WTC11 (cell line): ENCODE measurements at regions not wholly inside any gene's neighbourhood (a gene's known extent, or its start where the extent isn't known, plus 50 kb on each side); places are given as distances from the start of the nearest gene placed in this dataset.
"Not testable (repeated sequence)": the region's sequence is repeated elsewhere in the genome, so short reads cannot be mapped to it uniquely, and the experiment has no call there.

Experiments
- ATAC-seq: fragments of 200-7000 bp; cut with Tn5 transposase; 2 replicates; pipeline ENCODE4 v1.10.0; 2021; ENCODE audit warnings: mild to moderate bottlenecking, moderate library complexity
- CTCF ChIA-PET: fragments of 300-600 bp; sonication (Branson Sonifier 250); formaldehyde crosslinking; loops from one replicate; lab custom pipeline; 2021; ENCODE audit warnings: antibody characterized with exemption; lab: Charles Lee
- POLR2A ChIA-PET: fragments of 350-600 bp; sonication (Branson Sonifier 250); formaldehyde crosslinking; loops from one replicate; lab custom pipeline; 2021; ENCODE audit warnings: antibody characterized with exemption; lab: Charles Lee
- DNase-seq: peaks from one replicate; pipeline ENCODE4 v3.0.0; 2021; ENCODE audit warnings: low spot score
- H3K27ac Mint-ChIP-seq: 2 replicates; pipeline ENCODE4 v1.8.0; 2021; ENCODE audit warnings: mixed read lengths
- H3K27me3 Mint-ChIP-seq: 2 replicates; pipeline ENCODE4 v1.8.0; 2021; ENCODE audit warnings: low read depth, mild to moderate bottlenecking, moderate library complexity, mixed read lengths
- H3K36me3 Mint-ChIP-seq: 2 replicates; pipeline ENCODE4 v1.8.0; 2021; ENCODE audit warnings: mixed read lengths
- H3K4me1 Mint-ChIP-seq: 2 replicates; pipeline ENCODE4 v1.8.0; 2022; ENCODE audit warnings: mixed read lengths
- H3K4me3 Mint-ChIP-seq: 2 replicates; pipeline ENCODE4 v1.8.0; 2021; ENCODE audit warnings: mild to moderate bottlenecking, moderate library complexity, mixed read lengths
- H3K9me3 Mint-ChIP-seq: 2 replicates; pipeline ENCODE4 v1.8.0; 2021; ENCODE audit warnings: mixed read lengths
- AFF4 ChIP-seq: sonication (generic); formaldehyde crosslinking; IDR thresholded peaks from 2 replicates; pipeline ENCODE4 v1.8.1; 2023; ENCODE audit warnings: mild to moderate bottlenecking, missing genetic modification reagents, borderline replicate concordance
- ATF6 ChIP-seq: sonication (generic); formaldehyde crosslinking; IDR thresholded peaks from 2 replicates; pipeline ENCODE4 v1.8.1; 2023; ENCODE audit warnings: mild to moderate bottlenecking, missing genetic modification reagents
- E2F4 ChIP-seq: sonication (generic); formaldehyde crosslinking; IDR thresholded peaks from 2 replicates; pipeline ENCODE4 v1.8.1; 2022; ENCODE audit warnings: low read depth, mild to moderate bottlenecking, moderate library complexity, missing genetic modification reagents, borderline replicate concordance
- GTF2I ChIP-seq: fragments of 250-450 bp; sonication (Bioruptor Pico); conservative IDR thresholded peaks from 2 replicates; pipeline ENCODE4 v1.4.0; 2021; ENCODE audit warnings: mild to moderate bottlenecking
- NR3C1 ChIP-seq: sonication (generic); formaldehyde crosslinking; conservative IDR thresholded peaks from 2 replicates; pipeline ENCODE4 v1.8.1; 2023; ENCODE audit warnings: low read depth, mild to moderate bottlenecking, missing genetic modification reagents
- PRDM15 ChIP-seq: sonication (generic); formaldehyde crosslinking; IDR thresholded peaks from 2 replicates; pipeline ENCODE4 v1.8.0; 2022; ENCODE audit warnings: missing genetic modification reagents
- PRRX2 ChIP-seq: fragments of 250-450 bp; sonication (Bioruptor Pico); IDR thresholded peaks from 2 replicates; pipeline ENCODE4 v1.8.0; 2021; ENCODE audit warnings: mild to moderate bottlenecking
- TEAD4 ChIP-seq: sonication (generic); formaldehyde crosslinking; IDR thresholded peaks from 2 replicates; pipeline ENCODE4 v1.8.0; 2022; ENCODE audit warnings: mild to moderate bottlenecking, missing genetic modification reagents
- USF2 ChIP-seq: sonication (generic); formaldehyde crosslinking; IDR thresholded peaks from 2 replicates; pipeline ENCODE4 v1.8.1; 2023; ENCODE audit warnings: mild to moderate bottlenecking, missing genetic modification reagents, moderate library complexity
- ZNF232 ChIP-seq: sonication (generic); formaldehyde crosslinking; IDR thresholded peaks from 2 replicates; pipeline ENCODE4 v1.8.0; 2022; ENCODE audit warnings: mild to moderate bottlenecking, missing genetic modification reagents
- ZNF263 ChIP-seq: sonication (generic); formaldehyde crosslinking; IDR thresholded peaks from 2 replicates; pipeline ENCODE4 v1.8.1; 2022; ENCODE audit warnings: low read depth, mild to moderate bottlenecking, moderate library complexity, missing genetic modification reagents
- ZNF512 ChIP-seq: sonication (generic); formaldehyde crosslinking; IDR thresholded peaks from 2 replicates; pipeline ENCODE4 v1.8.1; 2022; ENCODE audit warnings: missing genetic modification reagents, borderline replicate concordance

GRCh38 chr18:5830902-5831301 lies 64.4 kb downstream of the TMEM200C start:
- H3K9me3 Mint-ChIP-seq, H3K27ac Mint-ChIP-seq, ATAC-seq, POLR2A ChIA-PET, H3K27me3 Mint-ChIP-seq, H3K4me1 Mint-ChIP-seq, CTCF ChIA-PET, H3K4me3 Mint-ChIP-seq, H3K36me3 Mint-ChIP-seq, DNase-seq: not testable (repeated sequence)
- TF ChIP-seq ZNF512: peak; percentile 91

- peaks cover 12% of the 10 kb centered on the region for H3K4me1 Mint-ChIP-seq
- POLR2A ChIA-PET: no interaction called here
- TF ChIP-seq PRDM15 (no peak), USF2 (CRISPR knock-in tag) (no peak), AFF4 (CRISPR knock-in tag) (no peak)
- H3K4me3 Mint-ChIP-seq: no peak overlapping the region
- ATAC-seq: no peak
- no peaks in the 10 kb centered on the region for H3K9me3 Mint-ChIP-seq
- no peak for DNase-seq
- CTCF ChIA-PET: no interaction called here
- no peak overlapping the region for H3K27ac Mint-ChIP-seq
- no peaks in the 10 kb centered on the region for H3K36me3 Mint-ChIP-seq
- no peaks in the 10 kb centered on the region for H3K27me3 Mint-ChIP-seq
Measured at GRCh38 chr18:5828913-5829312, 66.4 kb downstream of the TMEM200C start.

- Mint-ChIP-seq H3K9me3 (no peaks in the 10 kb centered on the region), H3K4me3 (no peak overlapping the region), H3K27me3 (no peaks in the 10 kb centered on the region), H3K4me1 (peaks cover 13% of the 10 kb centered on the region), H3K27ac (no peak overlapping the region), H3K36me3 (no peaks in the 10 kb centered on the region)
- POLR2A ChIA-PET: no interaction called here
- no peak for TF ChIP-seq PRRX2
- CTCF ChIA-PET: no interaction called here
- no peak for ATAC-seq
- DNase-seq: no peak
Measured at GRCh38 chr18:5825663-5826062, 69.7 kb downstream of the TMEM200C start.

- no peak for DNase-seq
- ChIA-PET POLR2A (no interaction called here), CTCF (interaction anchor here (1.2 to 1.5 kb wide), 2 partner anchors 9 to 13 kb away, joined by 3 read pairs; no protein-coding TSS in a partner anchor)
- peaks cover 13% of the 10 kb centered on the region for H3K4me1 Mint-ChIP-seq
- peak; percentile 65 for ATAC-seq
- no peaks in the 10 kb centered on the region for H3K27me3 Mint-ChIP-seq
- H3K4me3 Mint-ChIP-seq: no peak overlapping the region
- H3K9me3 Mint-ChIP-seq: no peaks in the 10 kb centered on the region
- H3K27ac Mint-ChIP-seq: 0 out of 2 replicates have a peak overlapping the region, but pooled peaks have one; percentile 1
- no peaks in the 10 kb centered on the region for H3K36me3 Mint-ChIP-seq
- no peak for TF ChIP-seq ATF6
- no peak for TF ChIP-seq TEAD4
- no peak for TF ChIP-seq ZNF232 (CRISPR knock-in tag)
- no peak for TF ChIP-seq GTF2I
- no peak for TF ChIP-seq NR3C1 (CRISPR knock-in tag)
- TF ChIP-seq ZNF263 (CRISPR knock-in tag): no peak
- TF ChIP-seq E2F4 (CRISPR knock-in tag): no peak
Measured at GRCh38 chr18:5824370-5824984, 70.8 kb downstream of the TMEM200C start.
